ENCODE measurements at regions not wholly inside any gene's neighbourhood (a gene's known extent, or its start where the extent isn't known, plus 50 kb on each side); places are given as distances from the start of the nearest gene placed in this dataset.

DNA sequence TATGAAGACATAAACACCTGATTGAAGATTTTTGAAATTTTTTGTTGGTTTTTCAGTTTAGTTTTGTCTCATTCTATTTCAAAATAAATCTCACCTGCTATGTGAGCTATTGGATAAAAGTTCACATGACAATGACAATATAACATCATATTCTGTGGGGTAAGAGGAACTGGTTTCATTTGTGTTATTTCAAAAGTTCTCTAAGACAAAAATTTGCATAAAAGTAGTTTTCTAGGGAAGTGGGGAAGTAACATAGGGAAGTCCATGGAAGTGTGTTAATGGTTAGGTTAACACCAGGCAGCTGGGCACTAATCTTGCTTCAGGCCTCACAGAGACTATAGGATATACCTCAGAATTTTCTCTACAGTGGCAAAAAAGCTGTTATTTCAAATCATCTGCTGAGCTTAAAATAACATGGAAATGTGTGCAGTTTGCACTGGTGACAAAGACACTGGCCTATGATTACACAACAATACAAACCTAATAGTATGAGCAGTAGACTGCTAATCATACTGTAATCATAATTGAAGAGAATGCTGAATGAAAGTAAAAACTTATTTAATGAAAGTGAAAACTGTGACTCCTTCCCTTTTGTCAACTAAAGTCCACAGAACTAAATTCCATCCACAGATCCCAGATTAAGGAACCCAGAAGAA lies 710.6 kb upstream of the TMEM132C start:
- H3K9me3 ChIP-seq (ENCODE audit: insufficient read depth, low read depth, low read length): peaks cover 3% of the 10 kb centered on the region; the same call in 1 of the 2 replicates
- H3K36me3 ChIP-seq (ENCODE audit: insufficient read depth, low read depth, low read length): no peaks in the 10 kb centered on the region
- H3K4me3 ChIP-seq (ENCODE audit: low read length): no peak overlapping the region
- no peaks in the 10 kb centered on the region for H3K27me3 ChIP-seq (ENCODE audit: insufficient read depth, low read length)
- peaks cover 5% of the 10 kb centered on the region for H3K4me1 ChIP-seq (ENCODE audit: insufficient read depth, low read length)
- no peak overlapping the region for H3K27ac ChIP-seq (ENCODE audit: low read length)
- no peak overlapping the region for H3K9ac ChIP-seq (ENCODE audit: low read depth, low read length)

DNA sequence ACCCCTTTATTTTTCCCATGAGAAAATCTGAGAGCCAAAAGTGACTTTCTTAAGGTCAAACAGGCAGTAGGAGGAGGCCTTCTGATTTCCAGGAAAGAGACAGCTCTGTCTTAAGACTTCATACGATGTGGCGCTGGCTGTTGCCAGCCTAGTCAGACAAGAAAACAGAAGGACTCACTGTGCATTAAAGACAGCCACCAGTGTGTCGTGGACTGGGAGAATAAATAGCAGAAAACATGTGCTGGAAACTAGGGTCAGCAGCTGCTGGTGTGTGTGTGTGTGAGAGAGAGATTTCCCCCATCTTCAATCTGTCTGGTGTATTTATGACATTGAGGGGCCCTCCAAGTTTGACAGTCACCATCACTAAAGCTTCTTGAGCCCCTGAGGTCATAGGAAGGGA lies 708.6 kb upstream of the TMEM132C start:
- no peak overlapping the region for H3K4me3 ChIP-seq (ENCODE audit: low read length)
- H3K27ac ChIP-seq (ENCODE audit: low read length): no peak overlapping the region

DNA sequence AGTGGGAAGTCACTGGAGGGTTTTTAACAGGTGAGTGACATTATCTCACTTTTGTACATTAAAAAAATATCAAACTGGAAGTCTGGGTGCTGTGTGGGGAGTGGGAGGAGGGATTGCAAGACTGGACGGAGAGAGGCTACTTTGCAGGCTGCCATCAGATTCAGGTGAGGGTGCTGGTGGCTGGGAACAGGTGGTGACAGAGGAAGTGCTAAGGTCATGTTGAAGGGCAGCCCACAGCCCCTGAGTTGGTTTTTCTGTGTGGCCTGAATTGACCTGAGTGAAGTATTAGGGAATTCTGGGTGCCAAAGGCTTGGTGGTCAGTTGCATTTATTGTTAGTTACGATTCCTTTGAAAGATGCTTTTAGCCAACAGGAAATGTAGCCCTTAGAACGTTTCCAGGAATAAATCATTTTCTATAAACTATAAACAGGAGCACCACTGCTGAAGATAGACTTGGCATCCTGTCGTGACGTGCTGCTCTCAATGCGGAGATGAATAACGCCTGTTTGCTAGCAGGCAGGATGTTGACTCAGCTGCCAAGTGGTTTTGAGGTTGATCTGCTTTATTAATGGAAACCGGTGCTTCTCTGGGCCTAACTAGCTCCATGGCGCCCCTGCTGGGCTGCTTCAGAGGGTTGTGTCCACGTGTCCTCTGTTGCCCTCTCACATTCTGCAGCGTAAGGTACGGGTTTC lies 707.5 kb upstream of the TMEM132C start:
- no peaks in the 10 kb centered on the region for H3K36me3 ChIP-seq (ENCODE audit: insufficient read depth, low read depth, low read length)
- H3K4me1 ChIP-seq (ENCODE audit: insufficient read depth, low read length): peaks cover 5% of the 10 kb centered on the region
- no peaks in the 10 kb centered on the region for H3K27me3 ChIP-seq (ENCODE audit: insufficient read depth, low read length)
- H3K9me3 ChIP-seq (ENCODE audit: insufficient read depth, low read depth, low read length): no peaks in the 10 kb centered on the region
- no peak overlapping the region for H3K4me3 ChIP-seq (ENCODE audit: low read length)
- no peak overlapping the region for H3K9ac ChIP-seq (ENCODE audit: low read depth, low read length)
- H3K27ac ChIP-seq (ENCODE audit: low read length): no peak overlapping the region

More for the DNA sequence above, 708.6 kb upstream of the TMEM132C start:
- no peak overlapping the region for H3K9ac ChIP-seq (ENCODE audit: low read depth, low read length)
- no peaks in the 10 kb centered on the region for H3K36me3 ChIP-seq (ENCODE audit: insufficient read depth, low read depth, low read length)
- H3K9me3 ChIP-seq (ENCODE audit: insufficient read depth, low read depth, low read length): no peaks in the 10 kb centered on the region
- H3K27me3 ChIP-seq (ENCODE audit: insufficient read depth, low read length): no peaks in the 10 kb centered on the region
- peaks cover 5% of the 10 kb centered on the region for H3K4me1 ChIP-seq (ENCODE audit: insufficient read depth, low read length)

DNA sequence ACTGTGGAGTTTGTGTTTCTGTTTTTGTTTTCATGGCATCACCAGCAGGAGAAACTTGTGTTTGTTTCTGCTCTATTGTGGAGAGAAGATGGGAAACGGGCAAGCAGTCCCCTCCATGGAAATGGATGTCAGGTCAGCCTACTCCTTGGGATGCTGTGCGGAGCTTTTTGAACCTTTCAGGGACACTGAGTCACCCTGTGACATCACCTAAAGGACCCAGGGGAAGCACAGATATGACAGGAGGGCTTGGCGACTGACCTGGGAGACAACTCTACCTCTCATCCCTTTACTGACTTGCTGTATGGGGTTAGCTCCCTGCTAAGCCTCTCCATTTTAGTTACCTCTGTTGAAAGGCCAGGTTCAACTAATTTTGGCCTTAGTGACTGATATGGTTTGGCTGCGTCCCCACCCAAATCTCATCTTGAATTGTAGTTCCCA lies 706.9 kb upstream of the TMEM132C start:
- H3K4me3 ChIP-seq (ENCODE audit: low read length): no peak overlapping the region
- peaks cover 5% of the 10 kb centered on the region for H3K4me1 ChIP-seq (ENCODE audit: insufficient read depth, low read length)

DNA sequence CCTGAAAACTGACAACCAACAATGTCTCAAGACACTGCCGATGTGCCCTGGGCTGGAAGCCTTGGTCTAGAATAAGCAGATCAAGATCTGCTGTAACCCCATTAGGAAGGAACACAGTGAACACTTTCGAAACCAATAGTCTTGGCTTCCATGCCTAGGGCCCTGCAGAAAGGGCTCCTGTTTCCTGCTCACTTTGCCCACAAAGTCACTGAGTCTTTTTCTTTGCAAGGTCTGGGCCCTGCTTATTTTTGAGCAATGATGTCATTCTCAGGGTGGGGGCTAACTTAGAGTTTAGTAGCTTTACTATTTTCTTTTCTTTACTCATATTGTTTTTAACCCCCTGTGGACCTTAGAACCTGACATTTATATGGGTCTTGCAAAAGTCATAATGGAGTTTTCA lies 704.2 kb upstream of the TMEM132C start:
- Histone ChIP-seq H3K36me3 (ENCODE audit: insufficient read depth, low read depth, low read length) (no peaks in the 10 kb centered on the region), H3K27ac (ENCODE audit: low read length) (no peak overlapping the region), H3K4me3 (ENCODE audit: low read length) (no peak overlapping the region), H3K27me3 (ENCODE audit: insufficient read depth, low read length) (peaks cover 5% of the 10 kb centered on the region; the same call in 1 of the 2 replicates), H3K4me1 (ENCODE audit: insufficient read depth, low read length) (peaks cover 5% of the 10 kb centered on the region), H3K9me3 (ENCODE audit: insufficient read depth, low read depth, low read length) (no peaks in the 10 kb centered on the region), H3K9ac (ENCODE audit: low read depth, low read length) (no peak overlapping the region)

More for the DNA sequence above, 706.9 kb upstream of the TMEM132C start:
- Histone ChIP-seq H3K9ac (ENCODE audit: low read depth, low read length) (no peak overlapping the region), H3K9me3 (ENCODE audit: insufficient read depth, low read depth, low read length) (no peaks in the 10 kb centered on the region), H3K27ac (ENCODE audit: low read length) (no peak overlapping the region), H3K27me3 (ENCODE audit: insufficient read depth, low read length) (no peaks in the 10 kb centered on the region), H3K36me3 (ENCODE audit: insufficient read depth, low read depth, low read length) (no peaks in the 10 kb centered on the region)

DNA sequence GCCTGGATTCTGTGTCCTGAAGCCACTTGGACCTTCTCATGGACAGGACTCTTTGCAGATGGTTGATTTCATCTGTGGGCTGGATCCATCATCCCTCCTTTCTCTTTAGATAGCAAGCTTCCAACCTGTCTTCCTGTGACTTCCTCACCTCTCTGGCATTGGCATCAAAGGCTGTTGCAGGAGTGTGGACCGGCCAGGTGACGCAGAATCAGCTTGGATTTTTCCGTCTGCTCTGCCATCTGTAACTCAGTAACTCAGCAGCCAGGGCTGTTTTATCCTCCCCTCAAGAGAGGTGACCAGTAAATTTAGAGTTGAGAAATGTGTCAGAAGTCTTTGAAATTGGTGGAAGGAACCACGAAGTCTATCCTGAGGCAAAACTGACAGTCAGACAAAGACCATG lies 701.7 kb upstream of the TMEM132C start:
- Histone ChIP-seq H3K9ac (ENCODE audit: low read depth, low read length) (no peak overlapping the region), H3K27me3 (ENCODE audit: insufficient read depth, low read length) (peaks cover 23% of the 10 kb centered on the region; the same call in 1 of the 2 replicates), H3K27ac (ENCODE audit: low read length) (no peak overlapping the region), H3K4me3 (ENCODE audit: low read length) (no peak overlapping the region), H3K4me1 (ENCODE audit: insufficient read depth, low read length) (no peaks in the 10 kb centered on the region), H3K36me3 (ENCODE audit: insufficient read depth, low read depth, low read length) (no peaks in the 10 kb centered on the region), H3K9me3 (ENCODE audit: insufficient read depth, low read depth, low read length) (no peaks in the 10 kb centered on the region)

DNA sequence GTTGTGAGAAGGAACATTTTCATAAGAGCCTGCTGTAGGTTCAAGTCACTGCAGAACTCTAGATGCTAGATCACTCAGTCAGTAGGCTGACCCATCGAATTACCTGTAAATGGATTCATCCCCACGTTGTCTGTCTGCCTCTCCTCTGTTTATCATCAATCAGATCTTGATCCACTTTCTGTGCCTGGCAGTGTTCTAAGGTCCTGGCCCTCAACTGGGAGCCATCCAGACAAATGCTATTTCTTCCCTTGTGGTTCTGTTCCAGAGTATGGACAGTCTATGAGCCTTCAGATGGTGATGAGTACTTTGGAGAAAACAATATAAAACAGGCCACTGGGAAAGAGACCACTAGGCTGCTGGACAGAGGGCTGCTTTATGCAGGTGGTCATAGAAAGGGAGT lies 699.4 kb upstream of the TMEM132C start:
- Histone ChIP-seq H3K4me3 (ENCODE audit: low read length) (no peak overlapping the region), H3K36me3 (ENCODE audit: insufficient read depth, low read depth, low read length) (no peaks in the 10 kb centered on the region), H3K27ac (ENCODE audit: low read length) (no peak overlapping the region), H3K9ac (ENCODE audit: low read depth, low read length) (no peak overlapping the region), H3K27me3 (ENCODE audit: insufficient read depth, low read length) (peaks cover 23% of the 10 kb centered on the region; the same call in 1 of the 2 replicates), H3K9me3 (ENCODE audit: insufficient read depth, low read depth, low read length) (no peaks in the 10 kb centered on the region), H3K4me1 (ENCODE audit: insufficient read depth, low read length) (no peaks in the 10 kb centered on the region)

DNA sequence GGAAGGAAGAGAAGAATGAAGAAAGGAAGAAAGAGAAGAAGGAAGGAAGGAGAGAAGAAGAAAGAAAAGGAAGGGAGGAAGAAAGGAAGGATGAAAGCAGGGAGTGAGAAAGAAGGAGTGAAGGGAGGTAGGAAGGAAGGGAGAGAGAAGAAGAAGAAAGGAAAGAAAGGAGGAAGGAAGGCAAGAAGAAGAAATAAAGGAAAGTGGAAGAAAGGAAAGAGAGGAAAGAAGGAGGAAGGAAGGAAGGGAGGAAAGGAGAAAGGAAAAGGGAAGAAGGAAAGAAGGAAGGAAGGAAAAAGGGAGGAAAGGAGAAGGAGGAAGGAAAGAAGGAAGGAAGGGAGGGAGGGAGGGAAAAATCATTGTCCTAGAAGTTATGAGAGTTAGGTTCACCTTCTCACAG lies 696.6 kb upstream of the TMEM132C start:
- H3K27me3 ChIP-seq (ENCODE audit: insufficient read depth, low read length): peaks cover 23% of the 10 kb centered on the region; the same call in 1 of the 2 replicates
- H3K4me3 ChIP-seq (ENCODE audit: low read length): no peak overlapping the region
- H3K9ac ChIP-seq (ENCODE audit: low read depth, low read length): no peak overlapping the region
- H3K4me1 ChIP-seq (ENCODE audit: insufficient read depth, low read length): no peaks in the 10 kb centered on the region
- no peaks in the 10 kb centered on the region for H3K9me3 ChIP-seq (ENCODE audit: insufficient read depth, low read depth, low read length)
- H3K36me3 ChIP-seq (ENCODE audit: insufficient read depth, low read depth, low read length): no peaks in the 10 kb centered on the region
- H3K27ac ChIP-seq (ENCODE audit: low read length): no peak overlapping the region

DNA sequence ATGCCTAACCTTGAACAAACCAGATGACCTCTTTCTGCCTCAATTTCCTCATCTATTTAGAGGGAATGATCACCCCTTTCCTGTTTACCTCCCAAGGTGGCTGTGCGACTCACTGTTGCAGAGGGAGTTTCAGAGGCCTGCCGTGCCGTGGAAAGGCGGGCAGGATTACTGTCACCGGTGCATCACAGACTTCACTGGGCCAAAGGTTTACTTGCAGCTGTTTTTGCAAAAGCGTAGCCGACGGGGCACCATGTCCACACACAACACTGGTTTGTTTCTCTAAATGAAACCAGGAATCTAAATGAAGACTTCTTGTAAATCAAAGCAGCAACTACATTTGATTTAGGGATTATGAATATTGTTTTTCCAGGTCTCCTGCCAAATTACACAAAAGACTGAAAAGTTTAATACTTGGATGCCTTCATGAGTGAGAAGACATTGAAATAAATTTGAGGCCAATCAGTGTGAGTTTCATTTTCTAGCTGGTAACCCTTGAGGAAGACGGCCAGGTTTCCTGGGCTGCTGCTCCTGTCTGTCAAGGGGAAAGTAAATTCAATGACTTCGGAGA lies 696.1 kb upstream of the TMEM132C start:
- peaks cover 23% of the 10 kb centered on the region; the same call in 1 of the 2 replicates for H3K27me3 ChIP-seq (ENCODE audit: insufficient read depth, low read length)
- no peak overlapping the region for H3K4me3 ChIP-seq (ENCODE audit: low read length)
- H3K9me3 ChIP-seq (ENCODE audit: insufficient read depth, low read depth, low read length): no peaks in the 10 kb centered on the region
- no peaks in the 10 kb centered on the region for H3K36me3 ChIP-seq (ENCODE audit: insufficient read depth, low read depth, low read length)
- H3K27ac ChIP-seq (ENCODE audit: low read length): no peak overlapping the region
- H3K9ac ChIP-seq (ENCODE audit: low read depth, low read length): no peak overlapping the region
- H3K4me1 ChIP-seq (ENCODE audit: insufficient read depth, low read length): no peaks in the 10 kb centered on the region

DNA sequence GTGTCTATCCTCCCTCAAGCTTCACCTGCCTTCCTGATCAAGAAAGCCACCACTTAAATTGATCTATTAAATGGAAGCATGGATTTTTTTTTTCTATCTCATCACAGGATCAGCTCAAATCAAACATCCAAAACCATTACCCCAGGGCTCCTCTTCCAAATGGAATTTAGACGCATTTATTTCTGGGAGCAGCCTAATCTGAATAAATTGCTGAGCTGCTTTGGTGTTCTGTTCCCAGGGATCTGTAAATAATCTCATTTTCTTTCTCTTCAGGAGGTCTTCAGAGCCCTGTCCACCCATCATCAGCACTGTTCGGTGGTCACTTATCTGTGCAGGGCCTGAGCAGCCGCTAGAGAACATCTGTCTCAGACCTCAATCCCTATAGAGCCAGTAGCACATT lies 695.4 kb upstream of the TMEM132C start:
- H3K9ac ChIP-seq (ENCODE audit: low read depth, low read length): no peak overlapping the region
- no peaks in the 10 kb centered on the region for H3K9me3 ChIP-seq (ENCODE audit: insufficient read depth, low read depth, low read length)
- H3K4me1 ChIP-seq (ENCODE audit: insufficient read depth, low read length): 0 out of 2 replicates have a peak, but pooled peaks cover 3% of the 10 kb centered on the region
- H3K36me3 ChIP-seq (ENCODE audit: insufficient read depth, low read depth, low read length): no peaks in the 10 kb centered on the region
- peaks cover 23% of the 10 kb centered on the region; the same call in 1 of the 2 replicates for H3K27me3 ChIP-seq (ENCODE audit: insufficient read depth, low read length)
- H3K27ac ChIP-seq (ENCODE audit: low read length): no peak overlapping the region
- no peak overlapping the region for H3K4me3 ChIP-seq (ENCODE audit: low read length)

DNA sequence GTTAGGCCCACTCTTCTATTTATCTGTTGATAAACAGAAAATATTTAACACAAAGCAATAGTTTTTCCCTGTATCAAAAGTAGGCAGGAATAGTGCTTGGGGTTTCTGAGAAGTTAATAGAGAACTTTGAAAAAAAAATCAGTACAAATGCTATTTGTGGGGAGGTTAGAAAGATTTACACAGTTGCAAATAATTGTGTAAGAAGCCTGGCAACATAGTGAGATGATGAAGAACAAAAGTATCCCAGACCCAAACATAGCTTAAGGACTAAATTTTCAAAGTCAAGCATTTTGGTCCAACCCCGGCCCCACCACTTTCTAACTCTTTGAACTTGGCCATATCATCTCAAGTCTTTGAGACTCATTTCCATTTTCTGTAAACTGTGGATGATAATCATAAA lies 687.5 kb upstream of the TMEM132C start:
- Histone ChIP-seq H3K9me3 (ENCODE audit: insufficient read depth, low read depth, low read length) (no peaks in the 10 kb centered on the region), H3K4me3 (ENCODE audit: low read length) (no peak overlapping the region), H3K27me3 (ENCODE audit: insufficient read depth, low read length) (no peaks in the 10 kb centered on the region), H3K27ac (ENCODE audit: low read length) (no peak overlapping the region), H3K4me1 (ENCODE audit: insufficient read depth, low read length) (0 out of 2 replicates have a peak, but pooled peaks cover 3% of the 10 kb centered on the region), H3K9ac (ENCODE audit: low read depth, low read length) (no peak overlapping the region), H3K36me3 (ENCODE audit: insufficient read depth, low read depth, low read length) (no peaks in the 10 kb centered on the region)

DNA sequence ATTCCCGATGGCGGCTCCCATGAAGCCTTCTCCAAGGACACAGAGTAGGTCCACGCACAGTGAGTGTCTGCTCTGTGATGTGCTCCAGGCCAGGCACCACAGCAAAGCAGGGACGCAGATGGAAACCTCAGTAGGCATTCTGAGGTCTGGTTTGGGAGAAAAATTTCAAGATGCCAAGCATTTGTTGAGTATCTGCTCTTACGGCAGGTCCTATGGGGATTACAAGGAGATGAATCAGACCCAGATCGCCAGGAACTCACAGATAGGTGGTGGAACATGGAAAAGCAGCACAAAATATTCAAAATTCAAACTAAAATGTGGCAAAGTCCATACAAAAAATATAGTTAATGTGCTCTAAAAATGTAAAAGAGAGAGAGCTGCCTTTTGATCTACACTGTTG lies 684.9 kb upstream of the TMEM132C start:
- Histone ChIP-seq H3K4me1 (ENCODE audit: insufficient read depth, low read length) (no peaks in the 10 kb centered on the region), H3K9me3 (ENCODE audit: insufficient read depth, low read depth, low read length) (no peaks in the 10 kb centered on the region), H3K4me3 (ENCODE audit: low read length) (no peak overlapping the region), H3K27me3 (ENCODE audit: insufficient read depth, low read length) (no peaks in the 10 kb centered on the region), H3K36me3 (ENCODE audit: insufficient read depth, low read depth, low read length) (no peaks in the 10 kb centered on the region), H3K27ac (ENCODE audit: low read length) (no peak overlapping the region), H3K9ac (ENCODE audit: low read depth, low read length) (no peak overlapping the region)

Data from iPS-20b (cell line).